Right lobe of liver (tissue), 6 donors: ENCODE measurements at regions not wholly inside any gene's neighbourhood (a gene's known extent, or its start where the extent isn't known, plus 50 kb on each side); places are given as distances from the start of the nearest gene placed in this dataset.

Experiments
- ATAC-seq, 4 donors: fragments of 200-7000 bp; cut with Tn5 transposase; one replicate each; pipeline ENCODE4 v1.9.1; 2020; ENCODE audit warnings: mild to moderate bottlenecking in 4 of 4, moderate library complexity in 4 of 4
- DNase-seq, 3 donors: peaks; one replicate each; pipeline ENCODE4 v3.0.0-alpha.2; 2020
- H3K27ac ChIP-seq, 3 donors: fragments of 200-600 bp; one replicate each; pipeline ENCODE4 v1.8.0; 2022
- H3K27me3 ChIP-seq, 2 donors: fragments of 200-600 bp; one replicate each; pipeline ENCODE4 v1.8.0; 2022
- H3K36me3 ChIP-seq, 4 donors: fragments of 200-600 bp; sonication (generic) in 1 of 4; one replicate each; pipeline versions ENCODE4 v1.5.1 to v1.8.0; 2017 to 2022; ENCODE audit warnings: control low read depth in 1 of 4
- H3K4me1 ChIP-seq, 4 donors: fragments of 200-600 bp; sonication (generic) in 1 of 4; one replicate each; pipeline versions ENCODE4 v1.5.1 to v1.8.0; 2017 to 2022; ENCODE audit warnings: control low read depth in 1 of 4
- H3K4me3 ChIP-seq, 3 donors: fragments of 200-600 bp; one replicate each; pipeline ENCODE4 v1.8.0; 2022
- H3K9me3 ChIP-seq, 4 donors: fragments of 200-600 bp; sonication (generic) in 1 of 4; one replicate each; pipeline versions ENCODE4 v1.5.1 to v1.8.0; 2017 to 2022; ENCODE audit warnings: control low read depth in 1 of 4
- CTCF ChIP-seq, 4 donors: fragments of 200-600 bp in 3 of 4; fragments of 450-650 bp in 1 of 4; IDR thresholded peaks; one replicate each; pipeline versions ENCODE4 v1.5.1 to v1.8.0; 2016 to 2022; ENCODE audit warnings: antibody characterized with exemption in 4 of 4, mild to moderate bottlenecking in 2 of 4
- POLR2A ChIP-seq: fragments of 450-650 bp; IDR thresholded peaks from one replicate; pipeline ENCODE4 v1.6.1; 2017; ENCODE audit warnings: antibody characterized with exemption, mild to moderate bottlenecking
- WGBS: methylation state at CpG from one replicate; pipeline ENCODE4 v1.1.6; 2018; ENCODE audit warnings: low coverage, low lambda C conversion rate; ENCODE audit not compliant: insufficient coverage; ENCODE audit errors: missing lambda C conversion rate; 5-methylcytosine and 5-hydroxymethylcytosine counted together
- intact Hi-C, 2 donors: fragments of 100-400 bp; cut with DNase I; formaldehyde crosslinking; loops; one replicate each; pipeline versions ENCODE4 v1.11.2 to v1.14.1; 2022
- donor health status: DM: no; HTN: yes; CAD: no.
- donor health status: DM: no; HTN: no; CAD: no.
- donor health status: DM: no; HTN: no; CAD: no.
- donor health status: DM: no; HTN: yes; CAD: no.
- donor health status: DM: no; HTN: yes; CAD: no.

DNA sequence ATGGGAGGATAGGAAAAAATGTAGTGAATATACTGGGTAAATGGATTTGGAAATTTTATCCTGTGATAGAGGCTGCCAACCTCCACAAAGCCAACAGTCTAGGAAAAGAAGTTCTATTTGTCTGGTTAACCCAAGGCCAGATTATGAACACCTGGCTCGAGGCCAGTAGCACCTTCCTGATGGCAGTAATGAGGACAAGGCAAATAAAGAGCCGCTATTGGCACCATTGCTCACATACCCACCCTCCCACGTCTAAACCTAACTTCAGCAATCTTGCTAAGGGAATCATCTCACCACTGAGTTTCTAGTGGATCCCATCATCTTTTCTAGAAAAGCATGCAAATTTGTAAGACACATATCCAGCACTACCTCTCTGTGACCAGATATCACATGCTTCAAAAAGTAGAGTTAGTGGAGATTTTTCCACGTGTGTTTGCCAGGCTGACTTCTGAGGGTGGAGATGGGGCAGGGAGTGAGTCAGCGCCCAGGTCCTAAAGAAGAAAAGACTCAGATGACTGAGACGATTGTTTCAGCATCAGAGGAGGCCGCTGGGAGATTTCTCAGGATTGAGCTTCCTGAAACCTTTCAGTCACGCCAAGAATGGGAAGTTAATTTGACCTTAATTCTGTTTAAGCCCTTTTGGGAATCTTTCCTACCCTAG is 362.9 kb downstream of the EMP1 start:
- Histone ChIP-seq H3K27ac (no peak overlapping the region), H3K36me3 (no peaks in the 10 kb centered on the region), H3K27me3 (no peaks in the 10 kb centered on the region), H3K4me3 (no peak overlapping the region), H3K9me3 (no peaks in the 10 kb centered on the region), H3K4me1 (peaks cover 0 to 9% (median 0%) of the 10 kb centered on the region in 4 donors)
- peak; percentile 59 to 77 (median 61) for DNase-seq
- WGBS: 52% methylated on average over 8 of the region's 8 CpGs
- intact Hi-C loops: no loop called here
- TF ChIP-seq CTCF (IDR thresholded peaks at IDR 0.05) (no peak), POLR2A (no peak)
- ATAC-seq: peak; percentile 67 to 92 (median 72)

DNA sequence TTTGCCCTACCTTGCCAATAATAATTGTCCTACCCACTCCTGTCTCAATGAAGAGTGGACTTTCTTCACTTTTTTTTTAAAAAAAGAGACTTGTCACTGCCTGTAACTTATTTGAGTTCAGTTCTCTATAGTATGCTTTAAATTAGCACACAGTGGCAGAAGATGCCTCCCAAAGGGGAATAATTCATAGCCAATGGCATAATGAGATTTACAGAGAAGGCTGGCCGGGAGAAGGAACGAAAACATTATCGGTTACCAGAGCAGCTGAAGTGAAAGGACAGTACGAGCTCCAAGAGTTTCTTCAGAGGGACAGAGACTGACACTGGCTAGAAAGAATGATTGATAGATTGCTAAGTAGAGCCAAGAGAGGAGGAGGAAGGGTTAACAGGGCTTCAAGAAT is 356.3 kb downstream of the EMP1 start:
- ATAC-seq: no peak
- DNase-seq: no peak
- 68% methylated on average over 4 of the region's 4 CpGs for WGBS
- Histone ChIP-seq H3K36me3 (no peaks in the 10 kb centered on the region), H3K9me3 (no peaks in the 10 kb centered on the region), H3K4me1 (no peaks in the 10 kb centered on the region), H3K27ac (no peak overlapping the region), H3K4me3 (no peak overlapping the region), H3K27me3 (no peaks in the 10 kb centered on the region)
- intact Hi-C loops: no loop called here
- TF ChIP-seq CTCF (IDR thresholded peaks at IDR 0.05) (no peak), POLR2A (no peak)

- H3K9me3 ChIP-seq: no peaks in the 10 kb centered on the region
- ATAC-seq (no peak), DNase-seq (no peak)
- no peaks in the 10 kb centered on the region for H3K27me3 ChIP-seq
- no peaks in the 10 kb centered on the region for H3K36me3 ChIP-seq
- H3K27ac ChIP-seq: no peak overlapping the region
- intact Hi-C loops: no loop called here
- no peak overlapping the region for H3K4me3 ChIP-seq
- no peaks in the 10 kb centered on the region for H3K4me1 ChIP-seq
- TF ChIP-seq POLR2A (no peak), CTCF (IDR thresholded peaks at IDR 0.05) (no peak)
These were observed 350.8 kb downstream of the EMP1 start for GRCh38 chr12:13547283-13547682.

- TF ChIP-seq POLR2A (no peak), CTCF (IDR thresholded peaks at IDR 0.05) (no peak)
- Histone ChIP-seq H3K36me3 (no peaks in the 10 kb centered on the region), H3K4me3 (no peak overlapping the region), H3K27ac (no peak overlapping the region), H3K4me1 (no peaks in the 10 kb centered on the region), H3K27me3 (no peaks in the 10 kb centered on the region), H3K9me3 (no peaks in the 10 kb centered on the region)
- intact Hi-C loops: no loop called here
- ATAC-seq: no peak
- DNase-seq: no peak
- WGBS: 70% methylated on average over 3 of the region's 3 CpGs
These were observed 349.7 kb downstream of the EMP1 start for GRCh38 chr12:13546231-13546630.

DNA sequence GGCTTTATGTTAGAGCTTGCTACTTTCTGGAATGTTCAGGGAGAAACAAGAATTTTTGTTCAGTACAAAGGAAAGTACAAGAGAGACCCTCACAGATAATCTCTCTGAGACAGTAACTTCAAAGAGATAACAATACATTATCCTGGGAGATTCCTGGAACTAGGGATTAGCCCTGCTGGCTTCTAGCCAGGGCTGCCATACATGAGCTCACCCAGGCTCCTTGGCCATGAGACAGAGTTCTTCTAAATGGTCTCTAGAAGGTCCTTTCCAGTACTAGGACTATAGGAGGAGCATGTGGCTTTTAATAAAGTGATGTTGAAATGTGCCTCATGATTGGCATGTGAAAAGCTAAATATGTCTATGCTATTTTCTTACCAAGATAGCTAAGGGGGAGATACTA is 342.5 kb downstream of the EMP1 start:
- DNase-seq (no peak), ATAC-seq (no peak)
- H3K36me3 ChIP-seq: no peaks in the 10 kb centered on the region
- no peaks in the 10 kb centered on the region for H3K4me1 ChIP-seq
- TF ChIP-seq POLR2A: no peak
- TF ChIP-seq CTCF (IDR thresholded peaks at IDR 0.05): no peak
- intact Hi-C loops: loop anchor here in 1 of 2 donors (10.0 kb wide), 1 partner anchor 264 kb away; no protein-coding TSS in a partner anchor
- H3K9me3 ChIP-seq: no peaks in the 10 kb centered on the region
- no peak overlapping the region for H3K27ac ChIP-seq
- H3K27me3 ChIP-seq: no peaks in the 10 kb centered on the region
- H3K4me3 ChIP-seq: no peak overlapping the region
